ENCODE measurements at regions not wholly inside any gene's neighbourhood (a gene's known extent, or its start where the extent isn't known, plus 50 kb on each side); places are given as distances from the start of the nearest gene placed in this dataset.
A peak's percentile ranks its signal among the peaks of the same experiment; 100 is the strongest.
"Not testable (repeated sequence)": the region's sequence is repeated elsewhere in the genome, so short reads cannot be mapped to it uniquely, and the experiment has no call there.

DNA sequence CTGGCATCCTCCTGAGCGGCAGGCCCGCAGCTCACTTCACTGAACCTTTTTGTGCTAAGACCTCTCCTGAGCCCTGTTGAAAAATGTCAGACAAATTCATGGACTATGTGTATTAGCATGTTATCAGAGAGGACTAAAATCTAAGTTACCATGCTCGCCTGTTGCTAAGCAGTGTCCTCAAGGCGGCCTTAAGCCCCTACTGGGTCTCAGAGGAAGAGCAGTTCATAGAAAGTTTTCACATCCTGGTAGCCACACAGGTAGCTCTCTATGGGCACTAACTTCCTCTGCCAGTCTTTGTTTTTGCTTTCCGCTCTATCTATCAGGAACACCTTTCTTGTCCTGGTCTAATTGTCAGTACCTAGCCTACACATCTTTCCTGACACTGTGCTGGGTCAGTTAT is 306.6 kb upstream of the MIS18BP1 start:
- no peak overlapping the region for H3K4me3 ChIP-seq (ENCODE audit: low read depth, low read length)
- TF ChIP-seq, protein P1, sequence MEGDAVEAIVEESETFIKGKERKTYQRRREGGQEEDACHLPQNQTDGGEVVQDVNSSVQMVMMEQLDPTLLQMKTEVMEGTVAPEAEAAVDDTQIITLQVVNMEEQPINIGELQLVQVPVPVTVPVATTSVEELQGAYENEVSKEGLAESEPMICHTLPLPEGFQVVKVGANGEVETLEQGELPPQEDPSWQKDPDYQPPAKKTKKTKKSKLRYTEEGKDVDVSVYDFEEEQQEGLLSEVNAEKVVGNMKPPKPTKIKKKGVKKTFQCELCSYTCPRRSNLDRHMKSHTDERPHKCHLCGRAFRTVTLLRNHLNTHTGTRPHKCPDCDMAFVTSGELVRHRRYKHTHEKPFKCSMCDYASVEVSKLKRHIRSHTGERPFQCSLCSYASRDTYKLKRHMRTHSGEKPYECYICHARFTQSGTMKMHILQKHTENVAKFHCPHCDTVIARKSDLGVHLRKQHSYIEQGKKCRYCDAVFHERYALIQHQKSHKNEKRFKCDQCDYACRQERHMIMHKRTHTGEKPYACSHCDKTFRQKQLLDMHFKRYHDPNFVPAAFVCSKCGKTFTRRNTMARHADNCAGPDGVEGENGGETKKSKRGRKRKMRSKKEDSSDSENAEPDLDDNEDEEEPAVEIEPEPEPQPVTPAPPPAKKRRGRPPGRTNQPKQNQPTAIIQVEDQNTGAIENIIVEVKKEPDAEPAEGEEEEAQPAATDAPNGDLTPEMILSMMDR (conservative IDR thresholded peaks at IDR 0.05; ENCODE audit: low read depth, low read length): no peak
- no peak for DNase-seq (ENCODE audit: low read depth)

DNA sequence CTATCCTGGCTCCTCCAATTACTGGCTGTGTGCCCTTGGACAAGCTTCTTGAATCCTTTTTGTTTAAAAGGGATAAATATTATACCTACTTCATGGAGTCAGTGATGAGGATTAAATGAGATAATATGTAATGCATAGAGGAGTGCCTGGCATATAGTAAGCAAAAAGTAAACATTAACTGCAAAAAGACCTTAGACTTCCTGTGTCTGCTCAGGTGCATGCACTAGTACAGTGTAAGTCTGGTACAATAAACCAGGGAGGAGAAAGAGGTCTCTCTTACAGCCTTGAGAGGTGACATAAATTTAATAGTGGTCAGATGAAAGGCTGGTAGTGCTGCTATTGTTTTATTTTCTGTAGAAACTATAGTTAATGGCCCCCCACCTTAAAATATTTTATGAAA is 305.2 kb upstream of the MIS18BP1 start:
- TF ChIP-seq, protein P1 (conservative IDR thresholded peaks at IDR 0.05; ENCODE audit: low read depth, low read length): no peak
- H3K4me3 ChIP-seq (ENCODE audit: low read depth, low read length): no peak overlapping the region
- DNase-seq (ENCODE audit: low read depth): no peak

DNA sequence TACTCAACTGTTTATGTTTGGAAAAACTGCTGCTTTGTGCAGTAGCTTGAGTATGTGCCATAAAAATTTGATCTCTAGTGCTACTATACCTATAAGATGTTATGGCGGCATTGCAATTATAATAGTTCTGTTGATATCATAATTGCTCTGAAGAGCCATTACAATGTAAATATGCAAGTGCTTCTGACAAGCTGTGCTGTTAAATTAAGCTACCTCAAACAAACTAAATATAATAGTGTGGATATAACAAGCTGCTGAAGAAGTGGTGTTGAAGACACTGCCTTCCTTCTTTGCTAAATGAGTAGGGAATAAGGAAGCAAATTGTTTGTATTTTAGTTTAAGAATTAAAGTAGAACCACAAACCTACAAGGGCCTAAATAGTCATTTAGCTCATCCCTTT is 301.0 kb upstream of the MIS18BP1 start:
- DNase-seq (ENCODE audit: low read depth): no peak
- TF ChIP-seq, protein P1 (conservative IDR thresholded peaks at IDR 0.05; ENCODE audit: low read depth, low read length): no peak
- H3K4me3 ChIP-seq (ENCODE audit: low read depth, low read length): no peak overlapping the region

- not testable (repeated sequence) for DNase-seq (ENCODE audit: low read depth)
- H3K4me3 ChIP-seq (ENCODE audit: low read depth, low read length): peak overlapping the region; percentile 14
Measured at GRCh38 chr14:45551240-45551820, 298.3 kb upstream of the MIS18BP1 start.

GRCh38 chr14:45531022-45531421 is 278.0 kb upstream of the MIS18BP1 start:
- H3K4me3 ChIP-seq (ENCODE audit: low read depth, low read length): no peak overlapping the region
- TF ChIP-seq, protein P1 (conservative IDR thresholded peaks at IDR 0.05; ENCODE audit: low read depth, low read length): no peak
- DNase-seq (ENCODE audit: low read depth): no peak

- TF ChIP-seq, protein P1 (conservative IDR thresholded peaks at IDR 0.05; ENCODE audit: low read depth, low read length): peak; percentile 70
- DNase-seq (ENCODE audit: low read depth): peak; percentile 2
- H3K4me3 ChIP-seq (ENCODE audit: low read depth, low read length): no peak overlapping the region
Measured at GRCh38 chr14:45526715-45527549, 273.9 kb upstream of the MIS18BP1 start.

DNA sequence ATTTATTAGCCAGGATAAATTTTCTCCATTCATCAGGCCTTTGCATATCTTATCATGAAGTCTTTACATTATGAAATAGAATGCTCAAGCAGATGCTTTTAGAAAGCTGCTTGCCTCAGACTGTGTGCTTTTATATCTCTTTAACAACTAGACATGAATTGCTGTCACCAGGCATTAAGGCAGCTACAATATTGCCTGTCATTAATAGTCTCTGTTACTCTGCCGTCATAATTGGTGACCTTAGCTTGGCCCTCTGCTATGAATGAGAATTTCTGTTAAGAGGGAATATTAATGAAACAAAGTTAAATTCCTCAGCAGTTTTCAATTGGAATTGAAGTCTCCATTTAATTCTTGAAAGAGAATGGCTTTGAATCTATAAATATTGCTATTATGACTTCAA is 266.8 kb upstream of the MIS18BP1 start:
- TF ChIP-seq, protein P1 (conservative IDR thresholded peaks at IDR 0.05; ENCODE audit: low read depth, low read length): no peak
- no peak for DNase-seq (ENCODE audit: low read depth)
- H3K4me3 ChIP-seq (ENCODE audit: low read depth, low read length): no peak overlapping the region

Data from epithelial cell of proximal tubule (primary cell).